ENCODE measurements at regions not wholly inside any gene's neighbourhood (a gene's known extent, or its start where the extent isn't known, plus 50 kb on each side); places are given as distances from the start of the nearest gene placed in this dataset.

DNA sequence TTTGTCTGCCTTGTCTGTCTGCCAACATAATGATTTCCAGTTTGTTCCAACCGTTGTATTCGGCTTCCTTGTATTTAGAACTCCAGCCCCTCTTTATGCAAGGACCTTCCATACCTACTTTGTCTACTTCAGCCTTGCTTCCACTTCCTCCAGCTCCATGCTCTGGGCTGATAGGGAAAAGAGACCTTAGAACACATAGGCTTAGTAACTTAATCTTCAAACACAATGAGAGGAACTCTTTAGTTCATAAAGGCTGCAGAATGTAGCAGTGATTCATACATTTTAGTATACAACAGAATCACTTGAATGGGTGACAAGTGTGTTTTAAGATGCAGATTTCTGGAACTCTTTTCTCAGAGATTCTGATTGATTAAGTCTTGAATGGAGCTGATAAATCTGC, 102.8 kb upstream of the IFNE start:
- ChIA-PET POLR2A (no interaction called here), CTCF (no interaction called here)
- Histone ChIP-seq H3K4me1 (ENCODE audit: control extremely low read depth in 1 of 4, control insufficient read depth in 4 of 4, insufficient read depth in 4 of 4, low read length in 3 of 4) (no peaks in the 10 kb centered on the region), H3K4me3 (ENCODE audit: control insufficient read depth in 1 of 7, extremely low read depth in 1 of 7, insufficient read depth in 4 of 7, low read depth in 2 of 7, low read length in 6 of 7) (no peak overlapping the region), H3K27ac (ENCODE audit: insufficient read depth in 1 of 2, low read depth in 1 of 2, low read length in 2 of 2, poor library complexity in 1 of 2, severe bottlenecking in 2 of 2) (no peak overlapping the region), H3K27me3 (replicated peaks in 2 of 5; ENCODE audit: control insufficient read depth in 4 of 5, insufficient read depth in 5 of 5, low read length in 4 of 5) (no peaks in the 10 kb centered on the region), H3K9me3 (ENCODE audit: control extremely low read depth in 1 of 5, control insufficient read depth in 4 of 5, insufficient read depth in 2 of 5, low read depth in 1 of 5, low read length in 4 of 5) (no peaks in the 10 kb centered on the region), H3K36me3 (ENCODE audit: control insufficient read depth in 4 of 4, insufficient read depth in 4 of 4, low read length in 3 of 4) (no peaks in the 10 kb centered on the region)
- 100% methylated on average over 2 of the region's 2 CpGs for WGBS (ENCODE audit: insufficient coverage)
- no peak for DNase-seq

DNA sequence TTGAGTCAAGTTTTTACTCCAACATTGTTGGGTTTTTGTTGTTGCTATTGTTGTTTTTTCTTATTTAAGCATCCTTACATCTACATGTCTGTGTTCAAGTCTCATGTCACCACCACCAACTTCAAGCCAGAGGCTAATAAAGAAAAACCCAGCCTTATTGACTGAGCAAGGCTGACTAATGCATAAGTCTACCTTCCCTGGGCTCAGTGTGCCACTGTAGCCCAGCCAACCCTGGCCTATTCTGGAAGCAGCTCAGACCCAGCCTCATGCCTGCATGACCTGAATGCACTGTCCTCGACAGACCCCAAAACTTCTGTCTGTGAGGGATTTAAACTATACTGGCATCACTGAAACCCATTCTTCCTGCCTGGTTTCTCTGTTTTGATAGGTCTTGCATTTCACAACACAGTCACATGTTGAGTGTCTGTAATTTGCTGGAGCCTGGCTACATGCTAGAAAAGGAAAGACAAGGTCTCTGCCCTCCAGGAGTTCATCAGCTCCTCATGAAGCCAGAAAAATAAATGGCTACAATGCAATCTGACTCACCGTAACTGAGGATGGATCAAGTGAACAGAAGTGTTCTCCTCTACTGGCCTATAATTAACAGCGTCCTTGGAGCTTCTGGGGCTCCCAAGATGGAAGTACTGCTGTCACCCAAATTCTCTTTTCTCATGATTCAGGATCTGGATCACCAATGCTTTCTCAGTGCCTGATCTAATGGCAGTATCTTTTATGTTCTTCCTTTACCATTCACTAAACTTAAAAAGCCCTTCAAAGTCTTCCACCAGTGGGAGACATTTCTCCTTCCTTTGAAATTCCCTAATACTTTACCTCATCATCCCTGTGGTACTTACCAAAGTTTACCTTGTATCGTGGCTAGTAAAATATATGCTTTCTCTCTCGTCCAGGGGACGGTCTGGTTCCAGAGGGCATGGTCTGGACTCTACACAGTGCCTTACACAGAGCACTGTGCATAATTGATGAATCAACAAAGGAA, 103.9 kb upstream of the IFNE start:
- POLR2A ChIA-PET: no interaction called here
- 100% methylated on average over 6 of the region's 6 CpGs for WGBS (ENCODE audit: insufficient coverage)
- Histone ChIP-seq H3K36me3 (ENCODE audit: control insufficient read depth in 4 of 4, insufficient read depth in 4 of 4, low read length in 3 of 4) (no peaks in the 10 kb centered on the region), H3K9me3 (ENCODE audit: control extremely low read depth in 1 of 5, control insufficient read depth in 4 of 5, insufficient read depth in 2 of 5, low read depth in 1 of 5, low read length in 4 of 5) (no peaks in the 10 kb centered on the region), H3K4me1 (ENCODE audit: control extremely low read depth in 1 of 4, control insufficient read depth in 4 of 4, insufficient read depth in 4 of 4, low read length in 3 of 4) (no peaks in the 10 kb centered on the region), H3K4me3 (ENCODE audit: control insufficient read depth in 1 of 7, extremely low read depth in 1 of 7, insufficient read depth in 4 of 7, low read depth in 2 of 7, low read length in 6 of 7) (no peak overlapping the region), H3K27ac (ENCODE audit: insufficient read depth in 1 of 2, low read depth in 1 of 2, low read length in 2 of 2, poor library complexity in 1 of 2, severe bottlenecking in 2 of 2) (no peak overlapping the region), H3K27me3 (replicated peaks in 2 of 5; ENCODE audit: control insufficient read depth in 4 of 5, insufficient read depth in 5 of 5, low read length in 4 of 5) (no peaks in the 10 kb centered on the region)
- no peak for DNase-seq
- CTCF ChIA-PET: no interaction called here

DNA sequence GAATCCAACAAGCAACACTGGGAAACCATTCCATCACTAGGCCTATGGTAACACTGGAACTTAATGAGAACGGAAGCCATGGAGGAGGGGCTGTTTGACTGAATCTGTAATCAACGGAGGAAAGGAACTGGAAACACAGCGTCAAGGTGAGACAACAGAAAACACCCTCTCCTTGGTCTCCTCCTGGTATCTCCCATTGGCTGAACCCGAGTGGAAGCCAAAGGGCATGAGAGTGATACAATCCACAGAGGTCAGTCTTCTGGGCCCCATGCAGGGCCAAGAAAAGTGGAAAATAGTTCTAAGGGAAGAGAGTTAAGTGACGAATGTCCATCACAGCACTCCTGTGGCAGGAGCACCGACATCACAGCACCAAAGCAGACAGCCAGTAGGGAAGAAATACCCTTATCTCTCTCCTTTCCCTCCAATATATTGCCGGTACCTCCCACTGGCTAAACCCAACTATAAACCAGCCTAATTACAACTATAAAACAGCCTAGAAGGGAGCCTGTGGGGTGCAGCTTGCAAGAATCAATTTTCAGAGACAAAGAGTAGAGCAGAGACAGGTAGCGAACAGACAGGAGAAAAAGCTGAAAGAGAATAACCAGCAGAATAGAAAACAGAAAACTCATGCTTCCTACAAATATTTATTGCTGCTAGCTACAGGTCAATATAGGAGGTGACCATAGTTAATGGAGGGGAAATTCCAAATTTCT, 107.4 kb upstream of the IFNE start:
- ChIA-PET POLR2A (no interaction called here), CTCF (interaction anchor here (0.6 kb wide), 1 partner anchor 88 kb away, joined by 3 read pairs; no protein-coding TSS in a partner anchor)
- Histone ChIP-seq H3K36me3 (ENCODE audit: control insufficient read depth in 4 of 4, insufficient read depth in 4 of 4, low read length in 3 of 4) (no peaks in the 10 kb centered on the region), H3K4me3 (ENCODE audit: control insufficient read depth in 1 of 7, extremely low read depth in 1 of 7, insufficient read depth in 4 of 7, low read depth in 2 of 7, low read length in 6 of 7) (no peak overlapping the region), H3K27ac (ENCODE audit: insufficient read depth in 1 of 2, low read depth in 1 of 2, low read length in 2 of 2, poor library complexity in 1 of 2, severe bottlenecking in 2 of 2) (no peak overlapping the region), H3K4me1 (ENCODE audit: control extremely low read depth in 1 of 4, control insufficient read depth in 4 of 4, insufficient read depth in 4 of 4, low read length in 3 of 4) (peaks cover 0 to 14% (median 9%) of the 10 kb centered on the region in 4 experiments), H3K9me3 (ENCODE audit: control extremely low read depth in 1 of 5, control insufficient read depth in 4 of 5, insufficient read depth in 2 of 5, low read depth in 1 of 5, low read length in 4 of 5) (no peaks in the 10 kb centered on the region), H3K27me3 (replicated peaks in 2 of 5; ENCODE audit: control insufficient read depth in 4 of 5, insufficient read depth in 5 of 5, low read length in 4 of 5) (no peaks in the 10 kb centered on the region)
- 93% methylated on average over 4 of the region's 8 CpGs for WGBS (ENCODE audit: insufficient coverage)
- no peak for DNase-seq

DNA sequence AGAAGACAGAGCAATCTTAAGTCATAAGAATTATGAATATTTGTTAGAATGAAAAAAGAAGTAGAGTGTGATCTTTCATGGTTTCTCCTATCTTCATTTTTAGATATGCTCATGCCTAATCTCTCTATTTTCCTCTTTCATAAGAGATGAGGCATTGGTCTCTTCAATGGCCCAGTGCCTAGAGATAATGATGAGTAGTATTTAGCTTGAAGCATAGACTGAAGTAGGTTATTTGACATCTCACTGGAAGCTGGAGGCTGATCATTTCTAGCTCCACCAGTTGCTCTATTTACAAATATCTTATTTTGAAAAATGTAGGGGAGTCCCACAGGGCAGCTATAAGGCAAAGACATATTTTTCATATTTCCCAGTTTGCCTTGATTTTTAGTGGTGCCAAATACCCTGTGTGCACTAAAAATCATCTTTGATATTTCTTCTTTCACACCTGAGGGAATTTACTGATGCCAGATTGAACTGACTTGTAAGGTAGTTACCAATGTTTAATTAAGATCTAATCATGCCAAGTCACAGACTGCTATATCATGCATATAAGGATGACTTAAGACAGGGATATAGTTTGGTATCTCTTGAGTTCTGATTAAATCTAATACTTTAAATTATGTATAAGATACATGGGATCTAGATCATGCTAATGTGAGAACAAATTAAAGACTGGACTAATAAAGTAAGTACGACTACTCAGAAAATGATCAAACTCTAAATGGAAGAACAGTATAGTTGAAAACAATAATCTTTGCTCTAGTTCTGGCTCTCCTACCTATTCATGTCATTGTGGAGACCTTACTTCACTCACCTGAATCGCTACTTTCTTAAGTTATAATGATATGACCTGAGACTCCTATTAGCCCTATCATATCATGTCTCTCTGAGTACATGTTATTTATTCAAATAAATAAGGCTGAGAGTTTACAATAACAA, 108.2 kb upstream of the IFNE start:
- no CpG with 5 or more reads among the region's 2 CpGs for WGBS (ENCODE audit: insufficient coverage)
- no peaks in the 10 kb centered on the region for H3K9me3 ChIP-seq (ENCODE audit: control extremely low read depth in 1 of 5, control insufficient read depth in 4 of 5, insufficient read depth in 2 of 5, low read depth in 1 of 5, low read length in 4 of 5)
- CTCF ChIA-PET: interaction anchor here (0.6 kb wide), 1 partner anchor 87 kb away, joined by 3 read pairs; no protein-coding TSS in a partner anchor
- H3K36me3 ChIP-seq (ENCODE audit: control insufficient read depth in 4 of 4, insufficient read depth in 4 of 4, low read length in 3 of 4): no peaks in the 10 kb centered on the region
- peaks cover 0 to 14% (median 9%) of the 10 kb centered on the region in 4 experiments for H3K4me1 ChIP-seq (ENCODE audit: control extremely low read depth in 1 of 4, control insufficient read depth in 4 of 4, insufficient read depth in 4 of 4, low read length in 3 of 4)
- DNase-seq: no peak
- H3K27me3 ChIP-seq (replicated peaks in 2 of 5; ENCODE audit: control insufficient read depth in 4 of 5, insufficient read depth in 5 of 5, low read length in 4 of 5): no peaks in the 10 kb centered on the region
- no peak overlapping the region for H3K27ac ChIP-seq (ENCODE audit: insufficient read depth in 1 of 2, low read depth in 1 of 2, low read length in 2 of 2, poor library complexity in 1 of 2, severe bottlenecking in 2 of 2)
- POLR2A ChIA-PET: no interaction called here
- no peak overlapping the region for H3K4me3 ChIP-seq (ENCODE audit: control insufficient read depth in 1 of 7, extremely low read depth in 1 of 7, insufficient read depth in 4 of 7, low read depth in 2 of 7, low read length in 6 of 7)

DNA sequence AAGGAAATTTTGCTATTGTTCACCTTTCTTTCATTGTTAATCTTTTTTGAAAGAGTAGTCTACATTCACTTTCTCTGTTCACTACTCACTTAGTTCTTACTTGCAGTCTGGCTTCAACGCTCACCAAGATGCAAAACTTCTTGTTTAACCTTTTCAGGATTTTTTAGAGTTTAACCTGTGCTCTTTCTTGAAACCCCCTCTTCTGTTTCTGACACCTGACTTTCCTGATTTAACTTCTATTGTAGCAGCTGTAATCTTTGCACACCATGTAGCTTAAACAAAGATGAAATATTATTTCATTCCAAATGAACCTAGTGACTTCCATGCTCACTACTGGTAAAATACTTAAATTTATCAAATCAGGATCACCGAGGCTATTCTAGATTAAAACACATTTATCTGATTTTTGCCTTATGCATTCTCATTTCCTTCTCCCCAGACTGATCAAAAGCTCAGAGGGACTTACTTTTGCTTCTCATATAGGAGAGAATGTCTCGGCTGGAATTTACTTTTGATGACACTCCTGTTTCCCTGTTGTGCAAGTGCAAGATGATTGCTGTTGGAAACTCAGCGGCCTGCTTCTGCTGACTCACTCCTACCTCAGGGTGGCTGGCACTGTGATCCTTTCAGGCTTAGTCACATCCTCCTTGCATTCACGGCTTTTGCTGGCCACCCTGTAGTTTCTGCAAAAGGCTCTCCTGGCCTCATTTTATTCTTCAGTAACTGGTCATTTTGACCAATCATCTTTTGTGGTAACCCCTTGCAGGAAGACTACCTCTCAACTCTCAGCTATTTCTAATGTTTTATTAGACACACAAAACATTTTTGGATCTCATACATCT, 109.3 kb upstream of the IFNE start:
- Histone ChIP-seq H3K27me3 (replicated peaks in 2 of 5; ENCODE audit: control insufficient read depth in 4 of 5, insufficient read depth in 5 of 5, low read length in 4 of 5) (no peaks in the 10 kb centered on the region), H3K9me3 (ENCODE audit: control extremely low read depth in 1 of 5, control insufficient read depth in 4 of 5, insufficient read depth in 2 of 5, low read depth in 1 of 5, low read length in 4 of 5) (no peaks in the 10 kb centered on the region), H3K4me3 (ENCODE audit: control insufficient read depth in 1 of 7, extremely low read depth in 1 of 7, insufficient read depth in 4 of 7, low read depth in 2 of 7, low read length in 6 of 7) (no peak overlapping the region), H3K4me1 (ENCODE audit: control extremely low read depth in 1 of 4, control insufficient read depth in 4 of 4, insufficient read depth in 4 of 4, low read length in 3 of 4) (peaks cover 0 to 14% (median 9%) of the 10 kb centered on the region in 4 experiments), H3K36me3 (ENCODE audit: control insufficient read depth in 4 of 4, insufficient read depth in 4 of 4, low read length in 3 of 4) (no peaks in the 10 kb centered on the region), H3K27ac (ENCODE audit: insufficient read depth in 1 of 2, low read depth in 1 of 2, low read length in 2 of 2, poor library complexity in 1 of 2, severe bottlenecking in 2 of 2) (no peak overlapping the region)
- peak; percentile 67 to 91 (median 89) for DNase-seq
- CTCF ChIA-PET: no interaction called here
- POLR2A ChIA-PET: no interaction called here
- 36% methylated on average over 5 of the region's 5 CpGs for WGBS (ENCODE audit: insufficient coverage)

DNA sequence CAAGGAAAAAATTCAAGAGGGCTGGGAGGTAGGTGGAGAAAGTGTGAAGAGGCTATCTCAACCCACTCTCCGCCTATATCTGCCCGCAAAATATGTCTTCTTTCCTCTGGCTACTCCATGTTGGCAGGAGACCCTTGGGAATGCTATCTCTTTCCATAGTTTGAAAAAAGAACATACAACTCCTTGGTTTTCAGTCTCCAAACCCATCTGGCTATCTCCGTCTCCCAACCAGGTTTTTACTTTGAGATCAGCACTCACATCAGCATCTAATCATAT, 109.9 kb upstream of the IFNE start:
- no peaks in the 10 kb centered on the region for H3K36me3 ChIP-seq (ENCODE audit: control insufficient read depth in 4 of 4, insufficient read depth in 4 of 4, low read length in 3 of 4)
- DNase-seq: no peak
- H3K27ac ChIP-seq (ENCODE audit: insufficient read depth in 1 of 2, low read depth in 1 of 2, low read length in 2 of 2, poor library complexity in 1 of 2, severe bottlenecking in 2 of 2): no peak overlapping the region
- WGBS (ENCODE audit: insufficient coverage): 100% methylated on average over 3 of the region's 3 CpGs
- H3K9me3 ChIP-seq (ENCODE audit: control extremely low read depth in 1 of 5, control insufficient read depth in 4 of 5, insufficient read depth in 2 of 5, low read depth in 1 of 5, low read length in 4 of 5): no peaks in the 10 kb centered on the region
- POLR2A ChIA-PET: no interaction called here
- CTCF ChIA-PET: no interaction called here
- H3K4me3 ChIP-seq (ENCODE audit: control insufficient read depth in 1 of 7, extremely low read depth in 1 of 7, insufficient read depth in 4 of 7, low read depth in 2 of 7, low read length in 6 of 7): no peak overlapping the region
- peaks cover 0 to 14% (median 9%) of the 10 kb centered on the region in 4 experiments for H3K4me1 ChIP-seq (ENCODE audit: control extremely low read depth in 1 of 4, control insufficient read depth in 4 of 4, insufficient read depth in 4 of 4, low read length in 3 of 4)
- H3K27me3 ChIP-seq (replicated peaks in 2 of 5; ENCODE audit: control insufficient read depth in 4 of 5, insufficient read depth in 5 of 5, low read length in 4 of 5): no peaks in the 10 kb centered on the region

Measured in common myeloid progenitor, CD34-positive (primary cell).